ENCODE measurements at regions not wholly inside any gene's neighbourhood (a gene's known extent, or its start where the extent isn't known, plus 50 kb on each side); places are given as distances from the start of the nearest gene placed in this dataset.

- Histone ChIP-seq H3K4me3 (ENCODE audit: low read length) (no peak overlapping the region), H3K27ac (ENCODE audit: low read depth in 1 of 2, low read length in 2 of 2) (no peak overlapping the region), H3K36me3 (ENCODE audit: insufficient read depth, low read length) (no peaks in the 10 kb centered on the region), H3K27me3 (ENCODE audit: control insufficient read depth in 1 of 2, insufficient read depth in 2 of 2, low read length in 2 of 2) (no peaks in the 10 kb centered on the region), H3K4me1 (ENCODE audit: insufficient read depth, low read length) (peaks cover 17% of the 10 kb centered on the region), H3K9me3 (ENCODE audit: control insufficient read depth in 1 of 2, insufficient read depth in 1 of 2, low read length in 2 of 2) (no peaks in the 10 kb centered on the region)
- Mint-ChIP-seq H3K27me3 (no peaks in the 10 kb centered on the region), H3K9me3 (no peaks in the 10 kb centered on the region), H3K4me1 (ENCODE audit: low read depth) (peaks cover 17% of the 10 kb centered on the region), H3K27ac (no peak overlapping the region), H3K4me3 (no peak overlapping the region), H3K36me3 (ENCODE audit: low read depth) (no peaks in the 10 kb centered on the region)
- ATAC-seq (ENCODE audit: poor library complexity) (no peak), DNase-seq (no peak)
- ChIA-PET CTCF (no interaction called here), POLR2A (no interaction called here)
- intact Hi-C loops (cut with DNase I, micrococcal nuclease) = no loop called here
- TF ChIP-seq CTCF (IDR thresholded peaks at IDR 0.05) = no peak
Observed at GRCh38 chr9:109888695-109889094, 108.7 kb downstream of the PALM2AKAP2 start.

DNA sequence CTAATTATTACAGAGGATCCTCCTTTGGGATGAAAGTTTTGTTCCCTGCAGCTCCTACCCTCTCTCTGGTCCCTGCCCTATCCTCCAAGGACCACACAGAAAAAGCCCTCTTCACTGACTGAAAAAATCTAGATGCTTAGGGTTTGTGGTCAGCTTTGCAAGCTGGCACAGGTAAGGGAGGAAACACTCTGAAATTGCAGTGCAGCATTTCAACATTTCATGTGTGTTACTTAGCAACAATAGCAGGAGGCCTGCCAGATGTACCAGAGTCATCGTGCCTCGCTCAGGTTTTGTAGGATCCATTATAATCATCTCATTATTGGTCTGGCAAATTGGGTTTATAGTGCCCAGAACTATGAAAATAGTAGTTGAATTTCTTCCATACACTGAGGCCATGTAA, 109.5 kb downstream of the PALM2AKAP2 start:
- ChIA-PET POLR2A (no interaction called here), CTCF (no interaction called here)
- H3K36me3 Mint-ChIP-seq (ENCODE audit: low read depth) = no peaks in the 10 kb centered on the region
- no peaks in the 10 kb centered on the region for H3K9me3 Mint-ChIP-seq
- peaks cover 17% of the 10 kb centered on the region for H3K4me1 ChIP-seq (ENCODE audit: insufficient read depth, low read length)
- H3K4me3 ChIP-seq (ENCODE audit: low read length) = no peak overlapping the region
- no peaks in the 10 kb centered on the region for H3K27me3 ChIP-seq (ENCODE audit: control insufficient read depth in 1 of 2, insufficient read depth in 2 of 2, low read length in 2 of 2)
- TF ChIP-seq CTCF (IDR thresholded peaks at IDR 0.05) = no peak
- H3K27ac ChIP-seq (ENCODE audit: low read depth in 1 of 2, low read length in 2 of 2) = no peak overlapping the region
- DNase-seq = no peak
- no peaks in the 10 kb centered on the region for H3K9me3 ChIP-seq (ENCODE audit: control insufficient read depth in 1 of 2, insufficient read depth in 1 of 2, low read length in 2 of 2)
- no peak overlapping the region for H3K27ac Mint-ChIP-seq
- intact Hi-C loops (cut with DNase I, micrococcal nuclease) = no loop called here
- ATAC-seq (ENCODE audit: poor library complexity) = no peak
- H3K36me3 ChIP-seq (ENCODE audit: insufficient read depth, low read length) = no peaks in the 10 kb centered on the region
- H3K4me1 Mint-ChIP-seq (ENCODE audit: low read depth) = peaks cover 17% of the 10 kb centered on the region
- H3K27me3 Mint-ChIP-seq = no peaks in the 10 kb centered on the region
- H3K4me3 Mint-ChIP-seq = no peak overlapping the region

GRCh38 chr9:109893241-109893640, 113.2 kb downstream of the PALM2AKAP2 start:
- no peaks in the 10 kb centered on the region for H3K36me3 Mint-ChIP-seq (ENCODE audit: low read depth)
- intact Hi-C loops (cut with DNase I, micrococcal nuclease) = no loop called here
- no peak overlapping the region for H3K4me3 ChIP-seq (ENCODE audit: low read length)
- ChIA-PET POLR2A (no interaction called here), CTCF (interaction anchor here (0.7 kb wide), 1 partner anchor 22 kb away, joined by 4 read pairs; no protein-coding TSS in a partner anchor)
- DNase-seq (no peak), ATAC-seq (ENCODE audit: poor library complexity) (no peak)
- H3K9me3 Mint-ChIP-seq = no peaks in the 10 kb centered on the region
- H3K36me3 ChIP-seq (ENCODE audit: insufficient read depth, low read length) = no peaks in the 10 kb centered on the region
- no peak overlapping the region for H3K27ac ChIP-seq (ENCODE audit: low read depth in 1 of 2, low read length in 2 of 2)
- no peak overlapping the region for H3K4me3 Mint-ChIP-seq
- no peak overlapping the region for H3K27ac Mint-ChIP-seq
- H3K9me3 ChIP-seq (ENCODE audit: control insufficient read depth in 1 of 2, insufficient read depth in 1 of 2, low read length in 2 of 2) = no peaks in the 10 kb centered on the region
- H3K27me3 ChIP-seq (ENCODE audit: control insufficient read depth in 1 of 2, insufficient read depth in 2 of 2, low read length in 2 of 2) = no peaks in the 10 kb centered on the region
- H3K4me1 Mint-ChIP-seq (ENCODE audit: low read depth) = no peaks in the 10 kb centered on the region
- no peak for TF ChIP-seq CTCF (IDR thresholded peaks at IDR 0.05)
- H3K27me3 Mint-ChIP-seq = no peaks in the 10 kb centered on the region
- peaks cover 4% of the 10 kb centered on the region for H3K4me1 ChIP-seq (ENCODE audit: insufficient read depth, low read length)
